Loucy (cell line): ENCODE measurements at regions not wholly inside any gene's neighbourhood (a gene's known extent, or its start where the extent isn't known, plus 50 kb on each side); places are given as distances from the start of the nearest gene placed in this dataset.

Source experiments
- CTCF ChIP-seq: fragments of 200-600 bp; sonication (generic); conservative IDR thresholded peaks from 2 replicates; pipeline ENCODE4 v1.5.1; 2014; ENCODE audit warnings: mild to moderate bottlenecking, antibody characterized with exemption, low read length
- EZH2phosphoT487 ChIP-seq: fragments of 200-600 bp; IDR thresholded peaks from 2 replicates; pipeline ENCODE4 v1.6.1; 2018; ENCODE audit warnings: antibody characterized with exemption, mild to moderate bottlenecking, moderate library complexity, borderline replicate concordance

GRCh38 chr20:43322851-43323250 lies 133.1 kb upstream of the PTPRT start:
- TF ChIP-seq CTCF (no peak), EZH2phosphoT487 (no peak)
